ENCODE measurements at regions not wholly inside any gene's neighbourhood (a gene's known extent, or its start where the extent isn't known, plus 50 kb on each side); places are given as distances from the start of the nearest gene placed in this dataset.

- DNase-seq (ENCODE audit: extremely low read depth, insufficient read length) = no peak
- no peak for TF ChIP-seq CTCF (IDR thresholded peaks at IDR 0.05; ENCODE audit: insufficient read depth, low read length, poor library complexity, severe bottlenecking)
- H3K36me3 ChIP-seq (ENCODE audit: control insufficient read depth, insufficient read depth, low read length) = no peaks in the 10 kb centered on the region
- no peaks in the 10 kb centered on the region for H3K27me3 ChIP-seq (replicated peaks; ENCODE audit: control insufficient read depth, insufficient read depth, low read length)
- H3K4me3 ChIP-seq (replicated peaks; ENCODE audit: low read depth, low read length) = no peak overlapping the region
Observed at GRCh38 chr6:164812706-164813105, 496.7 kb downstream of the C6orf118 start.

- Histone ChIP-seq H3K36me3 (ENCODE audit: control insufficient read depth, insufficient read depth, low read length) (no peaks in the 10 kb centered on the region), H3K4me3 (replicated peaks; ENCODE audit: low read depth, low read length) (no peak overlapping the region), H3K27me3 (replicated peaks; ENCODE audit: control insufficient read depth, insufficient read depth, low read length) (no peaks in the 10 kb centered on the region)
- no peak for TF ChIP-seq CTCF (IDR thresholded peaks at IDR 0.05; ENCODE audit: insufficient read depth, low read length, poor library complexity, severe bottlenecking)
- no peak for DNase-seq (ENCODE audit: extremely low read depth, insufficient read length)
Observed at GRCh38 chr6:164807125-164807524, 502.3 kb downstream of the C6orf118 start.

- DNase-seq (ENCODE audit: extremely low read depth, insufficient read length) = no peak
- no peak for TF ChIP-seq CTCF (IDR thresholded peaks at IDR 0.05; ENCODE audit: insufficient read depth, low read length, poor library complexity, severe bottlenecking)
- Histone ChIP-seq H3K36me3 (ENCODE audit: control insufficient read depth, insufficient read depth, low read length) (no peaks in the 10 kb centered on the region), H3K4me3 (replicated peaks; ENCODE audit: low read depth, low read length) (no peak overlapping the region), H3K27me3 (replicated peaks; ENCODE audit: control insufficient read depth, insufficient read depth, low read length) (no peaks in the 10 kb centered on the region)
Observed at GRCh38 chr6:164795056-164795815, 514.2 kb downstream of the C6orf118 start.

GRCh38 chr6:164792666-164793065 is 516.7 kb downstream of the C6orf118 start:
- H3K36me3 ChIP-seq (ENCODE audit: control insufficient read depth, insufficient read depth, low read length) = no peaks in the 10 kb centered on the region
- no peak overlapping the region for H3K4me3 ChIP-seq (replicated peaks; ENCODE audit: low read depth, low read length)
- no peak for TF ChIP-seq CTCF (IDR thresholded peaks at IDR 0.05; ENCODE audit: insufficient read depth, low read length, poor library complexity, severe bottlenecking)
- DNase-seq (ENCODE audit: extremely low read depth, insufficient read length) = no peak
- no peaks in the 10 kb centered on the region for H3K27me3 ChIP-seq (replicated peaks; ENCODE audit: control insufficient read depth, insufficient read depth, low read length)

- Histone ChIP-seq H3K27me3 (replicated peaks; ENCODE audit: control insufficient read depth, insufficient read depth, low read length) (no peaks in the 10 kb centered on the region), H3K36me3 (ENCODE audit: control insufficient read depth, insufficient read depth, low read length) (no peaks in the 10 kb centered on the region), H3K4me3 (replicated peaks; ENCODE audit: low read depth, low read length) (no peak overlapping the region)
- DNase-seq (ENCODE audit: extremely low read depth, insufficient read length) = no peak
- no peak for TF ChIP-seq CTCF (IDR thresholded peaks at IDR 0.05; ENCODE audit: insufficient read depth, low read length, poor library complexity, severe bottlenecking)
Observed at GRCh38 chr6:164791498-164791897, 517.9 kb downstream of the C6orf118 start.

- DNase-seq (ENCODE audit: extremely low read depth, insufficient read length) = no peak
- no peaks in the 10 kb centered on the region for H3K36me3 ChIP-seq (ENCODE audit: control insufficient read depth, insufficient read depth, low read length)
- TF ChIP-seq CTCF (IDR thresholded peaks at IDR 0.05; ENCODE audit: insufficient read depth, low read length, poor library complexity, severe bottlenecking) = no peak
- no peak overlapping the region for H3K4me3 ChIP-seq (replicated peaks; ENCODE audit: low read depth, low read length)
- H3K27me3 ChIP-seq (replicated peaks; ENCODE audit: control insufficient read depth, insufficient read depth, low read length) = no peaks in the 10 kb centered on the region
Observed at GRCh38 chr6:164763788-164764187, 545.6 kb downstream of the C6orf118 start.

Data from GM06990 (cell line).